ENCODE measurements at regions not wholly inside any gene's neighbourhood (a gene's known extent, or its start where the extent isn't known, plus 50 kb on each side); places are given as distances from the start of the nearest gene placed in this dataset.

DNA sequence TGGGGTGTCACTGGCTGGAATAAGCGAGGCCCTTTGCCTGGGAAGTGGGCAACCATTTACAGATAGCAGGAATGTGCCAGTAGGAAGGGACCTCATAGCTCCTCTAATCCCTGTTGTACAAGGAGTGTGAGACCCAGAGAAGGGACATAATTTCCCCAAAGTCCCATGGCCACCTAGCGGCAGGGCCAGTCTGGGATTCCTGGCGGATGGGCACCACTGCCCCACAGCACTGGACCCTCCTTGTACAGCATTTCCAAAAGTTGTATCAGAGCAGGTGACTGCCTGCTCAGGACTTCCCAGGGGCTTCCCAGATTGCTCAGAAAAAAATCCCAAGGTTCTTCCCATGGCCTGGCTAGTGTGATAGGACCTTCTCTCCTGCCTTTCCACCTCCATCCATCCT, 185.8 kb downstream of the GLI2 start:
- no peak overlapping the region for H3K4me3 ChIP-seq
- no peaks in the 10 kb centered on the region for H3K4me1 ChIP-seq (ENCODE audit: low read depth)
- H3K9me3 ChIP-seq = no peaks in the 10 kb centered on the region
- DNase-seq (no peak), ATAC-seq (no peak)
- TF ChIP-seq, protein P1, sequence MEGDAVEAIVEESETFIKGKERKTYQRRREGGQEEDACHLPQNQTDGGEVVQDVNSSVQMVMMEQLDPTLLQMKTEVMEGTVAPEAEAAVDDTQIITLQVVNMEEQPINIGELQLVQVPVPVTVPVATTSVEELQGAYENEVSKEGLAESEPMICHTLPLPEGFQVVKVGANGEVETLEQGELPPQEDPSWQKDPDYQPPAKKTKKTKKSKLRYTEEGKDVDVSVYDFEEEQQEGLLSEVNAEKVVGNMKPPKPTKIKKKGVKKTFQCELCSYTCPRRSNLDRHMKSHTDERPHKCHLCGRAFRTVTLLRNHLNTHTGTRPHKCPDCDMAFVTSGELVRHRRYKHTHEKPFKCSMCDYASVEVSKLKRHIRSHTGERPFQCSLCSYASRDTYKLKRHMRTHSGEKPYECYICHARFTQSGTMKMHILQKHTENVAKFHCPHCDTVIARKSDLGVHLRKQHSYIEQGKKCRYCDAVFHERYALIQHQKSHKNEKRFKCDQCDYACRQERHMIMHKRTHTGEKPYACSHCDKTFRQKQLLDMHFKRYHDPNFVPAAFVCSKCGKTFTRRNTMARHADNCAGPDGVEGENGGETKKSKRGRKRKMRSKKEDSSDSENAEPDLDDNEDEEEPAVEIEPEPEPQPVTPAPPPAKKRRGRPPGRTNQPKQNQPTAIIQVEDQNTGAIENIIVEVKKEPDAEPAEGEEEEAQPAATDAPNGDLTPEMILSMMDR (IDR thresholded peaks at IDR 0.05) = no peak
- intact Hi-C loops (cut with DNase I, micrococcal nuclease) = no loop called here
- no peaks in the 10 kb centered on the region for H3K36me3 ChIP-seq (ENCODE audit: low read depth)

DNA sequence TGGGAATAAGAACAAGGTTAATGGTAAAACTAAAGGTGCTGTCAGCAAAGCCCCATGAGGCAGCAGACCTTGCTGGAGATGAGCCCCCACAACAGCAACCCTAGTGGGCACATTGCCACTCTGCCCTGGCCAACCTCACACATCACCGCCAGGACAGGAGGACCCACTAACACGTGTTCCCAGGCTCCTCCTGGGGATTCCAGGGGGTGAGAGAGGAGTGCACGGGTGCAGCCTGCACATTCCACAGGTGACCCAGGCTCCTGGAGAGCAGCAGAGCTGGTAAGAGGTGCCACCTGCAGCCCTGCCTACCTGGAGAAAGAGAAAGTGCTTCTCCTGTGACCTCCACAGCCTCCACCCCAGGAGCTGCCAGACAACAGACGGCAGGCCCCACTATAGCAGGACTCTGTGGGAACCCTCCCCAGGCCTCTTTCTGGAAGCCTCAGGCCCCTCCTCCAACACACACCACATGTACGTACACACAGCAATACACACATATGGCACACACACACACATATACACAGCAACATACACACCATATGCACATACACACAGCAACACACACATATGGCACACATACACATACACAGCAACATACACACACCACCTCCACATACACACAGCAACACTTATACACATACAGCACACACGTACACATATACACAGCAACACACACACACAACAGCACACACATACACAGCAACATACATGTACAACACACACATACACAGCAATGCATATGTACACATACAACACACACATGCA, 187.1 kb downstream of the GLI2 start:
- ATAC-seq = no peak
- TF ChIP-seq, protein P1 (IDR thresholded peaks at IDR 0.05) = no peak

DNA sequence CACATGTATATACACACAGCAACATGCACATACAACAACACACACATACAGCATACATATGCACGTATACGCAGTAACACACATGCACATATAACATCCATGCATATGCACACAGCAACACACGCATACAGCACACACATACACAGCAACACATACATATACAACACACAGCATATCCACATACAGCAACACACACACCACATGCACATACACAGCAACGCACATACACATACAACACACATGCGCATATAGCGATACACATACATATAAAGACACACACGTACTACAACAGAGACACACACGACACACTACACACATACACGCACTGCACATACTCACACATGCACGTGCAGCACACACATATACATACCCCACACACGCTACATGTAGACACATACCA, 187.8 kb downstream of the GLI2 start:
- H3K4me3 ChIP-seq = no peak overlapping the region
- no peaks in the 10 kb centered on the region for H3K36me3 ChIP-seq (ENCODE audit: low read depth)
- TF ChIP-seq, protein P1 (IDR thresholded peaks at IDR 0.05) = no peak
- H3K9me3 ChIP-seq = no peaks in the 10 kb centered on the region
- H3K4me1 ChIP-seq (ENCODE audit: low read depth) = no peaks in the 10 kb centered on the region
- no peak for ATAC-seq
- DNase-seq = no peak
- intact Hi-C loops (cut with DNase I, micrococcal nuclease) = no loop called here

More for the DNA sequence above, 187.1 kb downstream of the GLI2 start:
- Histone ChIP-seq H3K9me3 (no peaks in the 10 kb centered on the region), H3K36me3 (ENCODE audit: low read depth) (no peaks in the 10 kb centered on the region), H3K4me1 (ENCODE audit: low read depth) (no peaks in the 10 kb centered on the region), H3K4me3 (no peak overlapping the region)
- DNase-seq = no peak
- intact Hi-C loops (cut with DNase I, micrococcal nuclease) = no loop called here

DNA sequence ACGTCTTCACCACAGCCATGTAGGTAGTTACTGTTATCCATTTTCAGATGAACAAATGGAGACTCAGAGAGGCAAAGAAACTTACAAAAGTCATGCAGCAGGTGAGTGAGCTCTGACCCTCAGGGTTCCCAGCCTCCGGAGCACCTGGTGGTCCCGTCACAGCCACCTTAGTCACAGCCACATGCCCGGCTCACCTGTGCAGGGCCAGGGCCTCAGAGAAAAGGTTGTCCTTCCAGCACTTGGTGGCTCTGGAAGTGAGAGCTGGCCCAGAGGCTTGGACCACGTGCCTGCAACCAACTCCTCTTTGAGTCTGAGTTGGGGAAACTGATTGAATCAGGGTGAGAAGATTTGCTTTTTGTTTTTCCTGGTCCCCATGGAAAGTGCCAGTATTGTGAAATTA, 189.3 kb downstream of the GLI2 start:
- Histone ChIP-seq H3K9me3 (no peaks in the 10 kb centered on the region), H3K36me3 (ENCODE audit: low read depth) (no peaks in the 10 kb centered on the region), H3K4me1 (ENCODE audit: low read depth) (no peaks in the 10 kb centered on the region), H3K4me3 (no peak overlapping the region)
- intact Hi-C loops (cut with DNase I, micrococcal nuclease) = no loop called here
- ATAC-seq (no peak), DNase-seq (no peak)
- TF ChIP-seq, protein P1 (IDR thresholded peaks at IDR 0.05) = no peak

DNA sequence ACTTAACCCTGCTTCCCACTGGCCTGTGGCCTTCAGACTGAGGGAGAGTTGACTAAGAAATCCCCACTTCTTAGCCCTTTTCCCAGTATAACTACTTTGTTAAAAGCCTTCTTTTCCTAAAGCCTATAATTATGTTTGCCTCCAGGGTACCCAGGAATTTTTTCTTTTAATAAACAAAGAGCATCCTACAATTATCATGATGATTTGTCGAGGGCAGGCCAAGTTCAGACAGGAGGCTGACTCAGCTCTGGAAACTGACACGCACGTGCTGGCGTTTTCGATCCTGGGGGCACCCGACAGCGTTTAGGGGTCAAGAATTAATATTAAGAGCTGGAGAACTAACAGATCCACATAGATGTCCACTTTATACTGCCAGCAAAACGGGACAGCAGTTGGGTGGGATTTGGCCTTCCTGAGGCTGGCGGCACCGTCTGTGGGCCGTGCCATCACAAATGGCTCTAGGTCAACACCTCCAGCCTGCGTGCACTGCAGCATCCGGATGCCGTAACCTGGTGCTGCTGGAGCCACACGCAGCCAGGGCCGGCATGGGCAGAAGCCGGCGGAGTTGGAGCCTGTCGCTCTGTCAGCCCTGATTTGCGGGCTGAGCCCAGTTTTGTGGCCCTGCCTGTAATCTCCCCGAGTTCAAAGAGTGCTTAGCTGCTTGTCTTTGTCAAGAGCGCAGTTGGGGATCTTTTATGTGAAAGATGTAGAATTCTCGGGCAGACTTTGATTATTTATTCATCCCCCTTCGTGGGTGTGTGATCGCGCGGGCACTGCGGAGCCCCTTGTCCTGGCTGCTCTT, 191.0 kb downstream of the GLI2 start:
- TF ChIP-seq, protein P1 (IDR thresholded peaks at IDR 0.05) = no peak
- Histone ChIP-seq H3K36me3 (ENCODE audit: low read depth) (no peaks in the 10 kb centered on the region), H3K4me1 (ENCODE audit: low read depth) (no peaks in the 10 kb centered on the region), H3K4me3 (no peak overlapping the region), H3K9me3 (no peaks in the 10 kb centered on the region)
- no peak for ATAC-seq
- DNase-seq = no peak
- intact Hi-C loops (cut with DNase I, micrococcal nuclease) = no loop called here
